H1 (cell line): ENCODE measurements at regions not wholly inside any gene's neighbourhood (a gene's known extent, or its start where the extent isn't known, plus 50 kb on each side); places are given as distances from the start of the nearest gene placed in this dataset.

Experiments
- CTCF ChIA-PET: fragments of 300-600 bp; sonication (Branson Sonifier 250); formaldehyde crosslinking; loops from one replicate; lab custom pipeline; 2021; ENCODE audit not compliant: partially characterized antibody; lab: Charles Lee
- POLR2A ChIA-PET: fragments of 300-600 bp; sonication (Branson Sonifier 250); formaldehyde crosslinking; loops from one replicate; lab custom pipeline; 2021; ENCODE audit warnings: inconsistent platforms; ENCODE audit not compliant: partially characterized antibody; lab: Charles Lee
- DNase-seq, 2 experiments: peaks; one replicate each; pipeline versions ENCODE4 v3.0.0 to v3.0.0-alpha.2; 2010 to 2022; ENCODE audit warnings: low spot score in 2 of 2, low read depth in 1 of 2, mixed read lengths in 1 of 2
- FAIRE-seq: peaks from 2 replicates; lab custom pipeline; 2011; peaks lifted over from hg19 to GRCh38; lab: Jason Lieb, UNC
- H2AFZ ChIP-seq: 2 replicates; pipeline ENCODE4 v1.8.1; 2012; ENCODE audit warnings: low read length, inconsistent platforms
- H2AK5ac ChIP-seq: 2 replicates; pipeline ENCODE4 v1.6.1; 2013; ENCODE audit warnings: low read depth, low read length
- H2BK120ac ChIP-seq: replicated peaks from 2 replicates; pipeline ENCODE3; 2013; ENCODE audit warnings: low read depth, low read length, inconsistent platforms
- H2BK12ac ChIP-seq: 2 replicates; pipeline ENCODE4 v1.6.1; 2013; ENCODE audit warnings: low read depth, low read length
- H2BK15ac ChIP-seq: 2 replicates; pipeline ENCODE4 v1.6.1; 2013; ENCODE audit warnings: low read length
- H2BK20ac ChIP-seq: 2 replicates; pipeline ENCODE4 v1.6.1; 2013; ENCODE audit warnings: low read length
- H2BK5ac ChIP-seq: 2 replicates; pipeline ENCODE4 v1.6.1; 2013; ENCODE audit warnings: low read depth, low read length
- H3K14ac ChIP-seq: 2 replicates; pipeline ENCODE4 v1.6.1; 2013; ENCODE audit warnings: inconsistent platforms; ENCODE audit not compliant: insufficient read length
- H3K18ac ChIP-seq: 2 replicates; pipeline ENCODE4 v1.6.1; 2013; ENCODE audit warnings: low read length; ENCODE audit errors: extremely low read depth
- H3K23ac ChIP-seq: 2 replicates; pipeline ENCODE4 v1.6.1; 2013; ENCODE audit warnings: inconsistent platforms; ENCODE audit not compliant: insufficient read length
- H3K23me2 ChIP-seq: 2 replicates; pipeline ENCODE4 v1.6.1; 2013; ENCODE audit warnings: low read depth, low read length
- H3K27ac ChIP-seq: 2 replicates; pipeline ENCODE4 v1.6.1; 2011; ENCODE audit warnings: low read depth, low read length, inconsistent platforms
- H3K27me3 ChIP-seq, 4 experiments: replicated peaks in 1 of 4; 1 replicate in 1 of 4; 2 replicates in 3 of 4; pipeline versions ENCODE4 v1.6.1 to v1.8.1; 2011 to 2013; ENCODE audit warnings: low read length in 3 of 4, mild to moderate bottlenecking in 3 of 4, inconsistent platforms in 2 of 4, mixed read lengths in 2 of 4, moderate library complexity in 1 of 4; ENCODE audit not compliant: control insufficient read depth in 3 of 4, insufficient read depth in 3 of 4; ENCODE audit errors: extremely low read depth in 1 of 4
- H3K36me3 ChIP-seq, 4 experiments: 2 replicates each; pipeline versions ENCODE4 v1.6.1 to v1.8.1; 2011 to 2013; ENCODE audit warnings: mild to moderate bottlenecking in 4 of 4, low read length in 3 of 4, moderate library complexity in 2 of 4, control low read depth in 1 of 4, inconsistent platforms in 1 of 4; ENCODE audit not compliant: insufficient read depth in 4 of 4, control insufficient read depth in 2 of 4
- H3K4ac ChIP-seq: replicated peaks from 2 replicates; pipeline ENCODE3; 2013; ENCODE audit warnings: low read length, low read depth, mixed read lengths, inconsistent platforms; ENCODE audit not compliant: insufficient read length
- H3K4me1 ChIP-seq, 4 experiments: replicated peaks in 1 of 4; 1 replicate in 1 of 4; 2 replicates in 3 of 4; pipeline versions ENCODE4 v1.6.1 to v1.8.1; 2011 to 2013; ENCODE audit warnings: low read length in 3 of 4, inconsistent platforms in 2 of 4, mixed read lengths in 1 of 4; ENCODE audit not compliant: insufficient read depth in 4 of 4, control insufficient read depth in 3 of 4
- H3K4me2 ChIP-seq, 2 experiments: 2 replicates each; pipeline versions ENCODE4 v1.6.1 to v1.8.1; 2011 to 2013; ENCODE audit warnings: low read depth in 2 of 2, low read length in 2 of 2, control low read depth in 1 of 2, inconsistent platforms in 1 of 2, mild to moderate bottlenecking in 1 of 2; ENCODE audit not compliant: insufficient read depth in 1 of 2
- H3K4me3 ChIP-seq, 4 experiments: fragments of 200-600, 300-600 bp in 1 of 4; sonication (generic), shearing (Covaris generic), sonication (Bioruptor Twin) in 1 of 4; 2 replicates each; pipeline versions ENCODE4 v1.5.1 to v1.8.1; 2011 to 2016; ENCODE audit warnings: low read length in 4 of 4, low read depth in 3 of 4, control low read depth in 2 of 4, inconsistent platforms in 2 of 4, mild to moderate bottlenecking in 2 of 4, mixed read lengths in 1 of 4, moderate library complexity in 1 of 4; ENCODE audit not compliant: insufficient read depth in 2 of 4; ENCODE audit errors: extremely low read depth in 1 of 4
- H3K56ac ChIP-seq: replicated peaks from 2 replicates; pipeline ENCODE3; 2013; ENCODE audit warnings: low read depth, mild to moderate bottlenecking, mixed read lengths, low read length, inconsistent platforms; ENCODE audit not compliant: insufficient read length
- H3K79me1 ChIP-seq: 2 replicates; pipeline ENCODE4 v1.6.1; 2013; ENCODE audit warnings: low read depth, low read length, control low read depth
- H3K79me2 ChIP-seq, 2 experiments: 2 replicates each; pipeline versions ENCODE4 v1.6.1 to v1.8.1; 2012 to 2013; ENCODE audit warnings: low read length in 2 of 2, mild to moderate bottlenecking in 2 of 2, inconsistent platforms in 1 of 2; ENCODE audit not compliant: insufficient read depth in 2 of 2, control insufficient read depth in 1 of 2
- H3K9ac ChIP-seq, 4 experiments: replicated peaks in 1 of 4; 1 replicate in 1 of 4; 2 replicates in 3 of 4; pipeline versions ENCODE4 v1.6.1 to v1.8.1; 2011 to 2013; ENCODE audit warnings: low read depth in 3 of 4, low read length in 3 of 4, control low read depth in 2 of 4, mild to moderate bottlenecking in 2 of 4, moderate library complexity in 2 of 4, inconsistent platforms in 1 of 4; ENCODE audit errors: extremely low read depth in 1 of 4
- H3K9me3 ChIP-seq, 2 experiments: 2 replicates each; pipeline versions ENCODE4 v1.6.1 to v1.8.1; 2012 to 2013; ENCODE audit warnings: mild to moderate bottlenecking in 2 of 2, moderate library complexity in 2 of 2, control low read depth in 1 of 2, inconsistent platforms in 1 of 2, low read depth in 1 of 2, low read length in 1 of 2, mixed read lengths in 1 of 2; ENCODE audit not compliant: insufficient read depth in 2 of 2
- H4K20me1 ChIP-seq, 2 experiments: replicated peaks in 1 of 2; 2 replicates each; pipeline versions ENCODE3 to v1.8.1; 2011 to 2013; ENCODE audit warnings: inconsistent platforms in 2 of 2, low read length in 2 of 2, mild to moderate bottlenecking in 1 of 2; ENCODE audit not compliant: insufficient read depth in 2 of 2, control insufficient read depth in 1 of 2
- H4K5ac ChIP-seq: 2 replicates; pipeline ENCODE4 v1.6.1; 2013; ENCODE audit warnings: low read length, low read depth, mixed read lengths, inconsistent platforms; ENCODE audit not compliant: insufficient read length
- H4K8ac ChIP-seq: 2 replicates; pipeline ENCODE4 v1.8.0; 2013; ENCODE audit warnings: mild to moderate bottlenecking, moderate library complexity, low read length, inconsistent platforms; ENCODE audit not compliant: insufficient read depth; ENCODE audit errors: extremely low read depth
- H4K91ac ChIP-seq: replicated peaks from 2 replicates; pipeline ENCODE3; 2013; ENCODE audit warnings: low read length, mixed read lengths, inconsistent platforms; ENCODE audit not compliant: insufficient read length
- GABPA ChIP-seq: IDR thresholded peaks from 2 replicates; pipeline ENCODE4 v1.6.1; 2011; ENCODE audit warnings: mild to moderate bottlenecking, low read length, moderate library complexity, borderline replicate concordance; ENCODE audit not compliant: insufficient read depth
- KDM1A ChIP-seq: fragments of 200-600, 300-600 bp; sonication (generic); IDR thresholded peaks from 2 replicates; pipeline ENCODE4 v1.7.1; 2016; ENCODE audit warnings: mild to moderate bottlenecking, low read length, borderline replicate concordance
- NRF1 ChIP-seq: IDR thresholded peaks from 2 replicates; pipeline ENCODE4 v1.6.1; 2011; ENCODE audit warnings: mild to moderate bottlenecking, low read depth, low read length, improper control_type of control experiment
- POLR2A ChIP-seq, 2 experiments: IDR thresholded peaks; 1 replicate in 1 of 2; 2 replicates in 1 of 2; pipeline ENCODE4 v1.6.1; 2011; ENCODE audit warnings: low read depth in 2 of 2, low read length in 2 of 2, mild to moderate bottlenecking in 2 of 2; ENCODE audit errors: control extremely low read depth in 1 of 2
- WGBS, 2 experiments: shearing (Covaris generic) in 1 of 2; methylation state at CpG; one replicate each; pipeline versions ENCODE4 v1.1.6 to v1.1.7; 2013 to 2015; ENCODE audit warnings: low lambda C conversion rate in 2 of 2, mixed read lengths in 2 of 2, inconsistent platforms in 1 of 2, low coverage in 1 of 2, missing lambda C conversion rate in 1 of 2; ENCODE audit not compliant: insufficient replicate concordance in 2 of 2, insufficient coverage in 1 of 2, insufficient read length in 1 of 2; ENCODE audit errors: extremely low coverage in 1 of 2, missing lambda C conversion rate in 1 of 2; 5-methylcytosine and 5-hydroxymethylcytosine counted together

GRCh38 chr13:50192272-50192813 is 177.1 kb downstream of the KCNRG start:
- H2AK5ac ChIP-seq: no peak overlapping the region
- H3K23me2 ChIP-seq: no peaks in the 10 kb centered on the region
- peaks cover 0 to 3% (median under 1%) of the 10 kb centered on the region in 4 experiments; a peak in 2 of 7 replicates for H3K4me1 ChIP-seq
- POLR2A ChIA-PET: interaction anchor here (1.1 to 1.9 kb wide), 3 partner anchors 8 to 17 kb away, joined by 3 to 6 read pairs (median 4); no protein-coding TSS in a partner anchor
- H2BK20ac ChIP-seq: no peak overlapping the region
- no peak overlapping the region for H2BK120ac ChIP-seq
- H3K56ac ChIP-seq: no peak overlapping the region
- H3K4me3 ChIP-seq: no peak overlapping the region
- H4K8ac ChIP-seq: no peak overlapping the region
- H3K36me3 ChIP-seq: no peaks in the 10 kb centered on the region
- H2BK5ac ChIP-seq: no peak overlapping the region
- DNase-seq (no peak), FAIRE-seq (no peak)
- no peak overlapping the region for H3K27ac ChIP-seq
- WGBS, 2 experiments: 86% methylated on average over 1 of the region's 1 CpG; no CpG with 5 or more reads in 1 of the 2 experiments
- H3K9ac ChIP-seq: no peak overlapping the region
- CTCF ChIA-PET: interaction anchor here (1.1 to 2.7 kb wide), 2 partner anchors 9 to 582 kb away, joined by 3 to 18 read pairs; no protein-coding TSS in a partner anchor
- H4K91ac ChIP-seq: no peak overlapping the region
- no peaks in the 10 kb centered on the region for H3K79me1 ChIP-seq
- H3K18ac ChIP-seq: no peak overlapping the region
- H2AFZ ChIP-seq: no peak overlapping the region
- H4K20me1 ChIP-seq: no peaks in the 10 kb centered on the region
- no peak overlapping the region for H3K14ac ChIP-seq
- no peaks in the 10 kb centered on the region for H3K27me3 ChIP-seq
- H3K79me2 ChIP-seq: no peaks in the 10 kb centered on the region
- H3K23ac ChIP-seq: no peak overlapping the region
- no peak overlapping the region for H3K4ac ChIP-seq
- H3K9me3 ChIP-seq: no peaks in the 10 kb centered on the region
- no peak overlapping the region for H2BK15ac ChIP-seq
- no peak overlapping the region for H2BK12ac ChIP-seq
- H3K4me2 ChIP-seq: no peak overlapping the region
- no peak overlapping the region for H4K5ac ChIP-seq
- no peak for TF ChIP-seq NRF1
- TF ChIP-seq KDM1A: no peak
- no peak for TF ChIP-seq GABPA
- TF ChIP-seq POLR2A (IDR thresholded peaks at IDR 0.05; ENCODE audit: control extremely low read depth in 1 of 2, low read depth in 2 of 2, low read length in 2 of 2): no peak
